ENCODE measurements at regions not wholly inside any gene's neighbourhood (a gene's known extent, or its start where the extent isn't known, plus 50 kb on each side); places are given as distances from the start of the nearest gene placed in this dataset.

DNA sequence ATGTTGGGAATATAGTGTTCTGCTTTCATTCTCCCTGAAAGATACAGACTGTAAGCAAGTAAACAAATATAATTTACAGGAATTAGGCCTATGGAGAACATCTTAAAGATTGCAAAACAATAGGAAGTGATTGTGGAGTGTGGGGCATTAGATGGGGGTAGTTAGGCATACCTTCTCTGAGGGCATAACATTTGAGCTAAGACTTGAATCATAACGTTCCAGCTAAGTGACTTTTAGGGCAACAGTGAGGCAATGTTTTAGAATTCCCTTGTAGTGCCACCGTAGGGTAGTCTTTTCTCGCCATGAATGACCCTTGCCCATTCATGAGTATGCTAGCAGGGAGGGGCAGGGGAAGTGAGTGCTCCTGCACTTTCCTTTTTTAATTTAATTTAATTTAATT, 173.3 kb downstream of the SPATA31D1 start:
- no peak for DNase-seq

DNA sequence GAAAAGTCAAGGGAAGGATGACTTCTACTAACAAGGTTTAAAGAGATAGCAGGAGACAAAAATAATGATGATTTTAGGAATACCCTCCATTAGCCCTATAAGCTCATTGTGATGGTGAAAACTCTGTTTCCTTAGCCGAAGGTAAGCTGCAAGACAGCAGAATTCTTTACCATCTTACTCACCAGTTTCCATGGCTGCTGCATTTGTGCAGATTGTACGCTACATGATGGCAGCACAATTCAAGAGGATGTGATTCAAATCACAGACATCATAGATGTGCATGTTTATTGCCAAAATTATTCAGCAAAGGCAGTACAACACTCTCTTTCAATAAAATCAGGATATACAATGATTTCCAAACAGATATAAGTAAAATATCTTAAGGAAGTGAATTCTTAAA, 175.6 kb downstream of the SPATA31D1 start:
- DNase-seq: no peak

DNA sequence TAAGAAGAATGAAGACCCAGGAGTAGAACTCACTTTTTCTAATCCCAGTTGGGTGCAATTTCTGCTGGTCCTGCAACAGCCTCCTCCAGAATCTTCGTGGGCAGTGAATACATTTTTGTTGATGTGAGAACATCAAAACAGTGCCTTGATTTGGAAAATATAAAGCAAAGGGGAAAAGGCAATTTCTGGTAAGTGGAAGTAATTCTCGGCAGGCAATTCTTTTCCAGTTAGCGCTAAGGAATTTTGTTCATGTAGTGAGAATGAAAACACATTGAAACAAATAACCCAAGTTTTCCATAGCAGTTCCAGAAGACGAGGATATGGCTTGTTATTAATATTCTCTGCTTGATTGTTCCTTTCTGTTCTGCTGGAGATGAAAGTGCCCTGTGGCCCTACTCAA, 178.7 kb downstream of the SPATA31D1 start:
- DNase-seq: no peak

DNA sequence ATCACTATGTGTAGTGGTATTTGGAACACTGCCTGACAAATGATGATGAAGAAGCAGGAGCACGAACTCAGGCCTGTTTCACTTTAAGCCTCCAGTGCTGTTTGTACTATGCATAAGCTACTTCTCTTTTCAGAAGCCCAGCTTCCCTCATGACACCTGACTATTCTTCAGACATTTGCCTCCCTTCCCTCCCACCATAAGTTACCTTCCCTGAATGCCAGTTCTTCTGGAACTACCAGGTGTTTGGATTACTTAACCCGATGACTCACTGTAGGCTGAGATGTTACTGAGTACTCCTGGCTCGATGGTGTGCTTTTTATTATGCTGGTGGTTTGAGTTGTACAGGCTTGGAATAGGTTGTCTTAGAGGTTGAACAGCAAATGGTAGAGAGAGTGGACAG, 180.0 kb downstream of the SPATA31D1 start:
- DNase-seq: no peak

DNA sequence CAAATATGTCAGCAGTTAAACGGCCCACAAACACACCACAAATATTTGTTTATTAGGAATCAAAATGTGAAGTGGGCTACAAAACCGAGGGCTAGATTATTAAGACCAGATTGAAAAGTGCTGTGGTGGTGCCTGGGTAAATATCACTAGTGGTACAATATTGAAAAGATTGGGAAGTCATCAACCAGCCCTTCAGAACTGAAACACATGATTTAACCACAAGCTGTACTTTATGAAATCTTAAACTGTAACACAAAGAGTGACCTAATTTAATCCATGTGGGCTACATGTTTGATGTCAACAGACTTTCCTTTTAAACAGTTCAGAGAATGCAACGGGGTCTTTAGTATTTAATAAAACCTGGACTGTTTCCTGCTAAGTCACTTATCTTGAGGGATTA, 182.3 kb downstream of the SPATA31D1 start:
- DNase-seq: no peak

DNA sequence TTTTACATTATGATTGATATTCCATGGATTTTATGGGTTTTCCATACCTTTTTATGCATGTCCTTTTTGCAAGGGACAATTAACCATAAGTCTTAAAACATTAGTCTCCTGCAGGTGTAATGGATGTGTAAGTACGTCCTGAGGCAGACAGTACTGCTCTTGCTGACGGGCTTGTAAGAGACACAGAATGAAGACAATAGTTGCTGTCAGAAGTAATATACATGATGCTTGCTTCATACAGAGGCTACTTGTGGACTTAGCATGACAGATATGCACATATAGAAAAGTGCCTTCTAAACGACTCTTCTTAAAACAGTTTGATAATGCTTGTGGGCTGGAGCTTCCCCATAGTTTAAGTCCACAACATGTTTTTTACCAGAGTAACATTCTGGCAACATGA, 182.7 kb downstream of the SPATA31D1 start:
- no peak for DNase-seq

DNA sequence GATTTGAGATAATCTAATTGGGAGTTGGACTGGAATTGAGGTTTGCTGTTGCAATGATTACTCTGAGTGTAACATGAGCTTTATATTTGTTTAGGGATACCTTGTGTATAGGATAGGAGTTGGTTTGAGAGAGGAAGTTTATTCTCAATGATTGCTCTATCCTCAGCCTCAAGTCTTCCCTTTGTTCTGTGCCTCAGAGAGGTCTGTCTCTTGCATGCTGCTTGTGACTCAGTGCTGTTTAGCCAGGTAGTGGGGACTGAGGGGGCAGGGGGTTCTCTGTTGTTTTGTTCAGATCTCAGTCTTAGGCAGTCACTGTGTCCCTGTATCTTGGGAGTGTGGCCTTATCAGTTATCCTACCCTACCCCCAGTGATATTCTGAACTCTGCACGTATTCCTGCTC, 192.1 kb downstream of the SPATA31D1 start:
- DNase-seq: no peak

DNA sequence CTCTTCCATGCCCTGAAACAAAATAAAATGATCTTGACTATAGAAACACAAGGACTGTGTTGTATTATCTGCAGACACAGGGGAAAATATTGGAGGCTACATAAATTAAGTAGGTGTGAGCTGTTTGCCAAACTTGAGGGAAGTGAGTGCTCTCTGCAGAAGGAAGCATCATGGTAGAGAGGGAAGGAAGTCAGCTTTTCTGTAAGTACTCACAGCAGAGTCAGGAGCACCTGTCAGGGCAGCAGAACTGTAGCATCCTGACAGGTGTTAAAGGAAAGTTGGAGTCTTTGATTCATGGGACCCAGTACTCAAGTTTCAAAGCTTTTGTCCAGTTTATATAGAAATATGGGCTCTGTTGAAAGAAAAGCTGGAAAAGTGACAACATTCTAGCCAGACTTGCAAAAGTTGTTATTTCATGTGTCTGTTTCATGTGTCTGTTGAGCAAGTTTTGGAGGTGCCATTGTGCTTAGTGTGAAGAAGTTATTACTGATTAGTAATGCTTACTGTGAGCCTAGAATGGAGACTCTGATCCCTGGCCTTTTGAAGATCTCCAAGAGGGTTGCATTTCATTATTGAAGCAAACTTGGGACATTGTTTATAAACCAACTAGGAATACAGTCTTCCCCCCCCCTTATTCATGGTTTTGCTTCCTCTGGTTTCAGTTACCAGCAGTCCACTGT, 194.7 kb downstream of the SPATA31D1 start:
- DNase-seq: no peak

DNA sequence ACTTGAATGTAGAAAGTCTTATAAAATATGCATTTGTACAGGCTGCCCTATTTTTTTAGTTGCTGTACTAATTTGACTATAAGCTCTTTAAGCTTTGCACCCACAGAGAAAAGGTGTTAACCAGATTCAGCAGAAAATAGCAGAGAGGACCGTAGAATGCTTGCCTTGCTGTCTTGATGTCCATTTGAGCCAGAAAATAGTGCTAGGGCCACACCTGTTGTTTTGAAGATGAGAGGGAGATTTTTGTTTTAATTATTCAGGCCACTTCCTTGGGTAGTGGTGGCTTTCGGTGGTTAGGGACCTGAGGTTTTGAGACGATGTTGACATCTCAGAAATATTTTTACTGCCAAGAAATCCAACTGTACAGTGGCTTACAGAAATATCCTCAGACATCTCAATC, 196.0 kb downstream of the SPATA31D1 start:
- DNase-seq: no peak

DNA sequence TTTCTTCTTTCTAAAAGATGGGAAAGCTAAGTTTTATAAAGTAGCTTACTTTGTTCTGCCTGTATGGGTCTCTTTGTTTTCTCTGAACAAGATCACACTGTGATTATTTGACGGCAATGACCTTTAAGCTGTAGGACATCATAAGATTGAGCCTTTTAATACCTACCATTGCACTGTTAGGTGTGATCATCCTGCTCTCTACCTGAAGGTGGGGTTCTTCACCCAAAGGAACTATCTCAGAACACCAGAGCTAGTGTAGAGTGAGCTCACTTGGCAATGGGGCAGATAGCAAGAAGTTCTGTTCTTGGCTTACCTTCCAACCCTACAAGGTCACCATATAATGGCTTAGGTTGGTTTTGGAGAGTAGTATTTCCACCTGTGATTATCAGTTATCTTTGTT, 200.2 kb downstream of the SPATA31D1 start:
- DNase-seq: no peak

DNA sequence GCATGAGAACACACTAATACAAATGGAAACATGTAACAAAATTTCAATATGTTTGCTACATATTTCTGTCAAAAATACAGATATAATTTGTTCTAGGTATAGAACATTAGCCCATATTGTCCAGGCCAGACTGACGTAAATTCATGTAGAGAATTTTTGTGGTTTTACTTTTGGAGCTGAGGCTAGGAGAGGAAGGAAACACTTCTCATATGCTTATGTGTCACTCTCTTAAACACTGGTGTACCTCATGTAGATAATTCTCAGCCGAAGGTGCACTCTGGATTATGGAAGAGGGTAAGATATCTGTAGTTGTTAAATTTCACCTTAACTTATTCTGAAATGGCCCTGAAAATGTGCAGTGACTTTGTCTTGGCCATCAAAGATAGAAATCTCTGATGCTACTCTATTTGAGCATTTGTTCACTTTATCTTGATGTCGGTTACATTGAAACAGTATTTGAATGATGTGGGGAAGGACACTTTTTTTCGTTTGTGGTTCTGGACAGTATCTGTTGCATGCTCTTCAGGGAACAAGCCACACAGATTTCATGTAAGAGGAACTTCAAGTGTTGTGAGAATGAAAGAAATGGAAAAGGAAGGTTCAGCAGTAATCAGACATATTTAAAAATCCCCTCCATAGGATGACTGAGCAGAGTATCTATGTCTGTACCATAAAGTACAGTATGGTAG, 202.7 kb downstream of the SPATA31D1 start:
- DNase-seq: no peak

DNA sequence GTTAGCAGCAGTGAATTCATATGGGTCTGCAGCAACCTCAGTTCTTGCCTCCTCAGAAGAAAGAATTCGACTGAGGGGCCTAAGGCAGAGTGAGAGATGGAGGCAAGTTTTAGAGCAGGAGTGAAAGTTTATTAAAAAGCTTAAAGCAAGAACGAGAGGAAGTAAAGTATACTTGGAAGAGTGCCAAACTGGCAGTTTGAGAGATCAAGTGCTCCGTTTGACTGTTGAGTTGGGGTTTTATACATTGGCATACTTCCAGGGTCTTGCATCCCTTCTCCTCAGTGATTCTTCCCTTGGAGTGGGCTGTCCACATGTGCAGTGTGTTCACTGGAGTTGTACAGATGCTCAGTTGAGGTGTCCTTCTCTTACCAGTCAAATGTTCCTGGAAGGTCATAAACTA, 203.6 kb downstream of the SPATA31D1 start:
- no peak for DNase-seq

DNA sequence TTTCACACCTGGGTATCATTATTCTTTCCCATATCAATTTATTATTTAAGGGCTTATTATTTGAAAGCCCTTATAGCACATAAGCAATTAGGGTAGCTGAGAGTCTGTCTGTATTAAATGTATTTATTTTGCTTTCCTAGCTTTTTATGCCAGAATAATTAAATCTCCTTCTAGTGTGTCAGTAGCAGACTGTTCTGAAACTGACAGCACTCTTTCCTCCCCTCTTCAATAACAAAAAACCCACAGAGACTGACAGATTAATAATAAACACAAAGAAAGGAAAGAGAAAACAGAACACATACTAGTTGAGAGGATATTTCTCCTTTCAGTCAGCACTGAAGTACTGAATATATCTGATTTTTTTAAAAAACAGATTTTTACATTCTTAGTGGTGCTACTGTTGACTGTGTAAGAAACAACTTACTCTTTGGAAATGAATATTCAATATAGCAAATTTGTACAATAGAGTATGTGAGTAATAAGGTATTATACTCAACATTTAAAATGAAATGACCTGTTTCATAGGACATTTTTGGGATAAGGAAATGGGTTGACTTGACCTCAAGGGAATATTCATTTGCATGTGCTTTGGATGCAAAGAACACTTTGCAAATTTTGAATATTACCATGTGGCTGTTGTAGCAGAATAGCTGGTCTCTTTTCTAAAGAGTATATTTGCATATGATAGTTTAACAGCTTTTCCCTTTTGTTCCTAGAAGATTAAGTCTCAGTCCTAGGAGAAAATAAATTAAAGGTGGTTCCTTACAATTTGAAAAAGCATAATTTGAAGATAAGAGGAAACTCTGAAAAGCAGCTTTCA, 208.3 kb downstream of the SPATA31D1 start:
- DNase-seq: no peak

DNA sequence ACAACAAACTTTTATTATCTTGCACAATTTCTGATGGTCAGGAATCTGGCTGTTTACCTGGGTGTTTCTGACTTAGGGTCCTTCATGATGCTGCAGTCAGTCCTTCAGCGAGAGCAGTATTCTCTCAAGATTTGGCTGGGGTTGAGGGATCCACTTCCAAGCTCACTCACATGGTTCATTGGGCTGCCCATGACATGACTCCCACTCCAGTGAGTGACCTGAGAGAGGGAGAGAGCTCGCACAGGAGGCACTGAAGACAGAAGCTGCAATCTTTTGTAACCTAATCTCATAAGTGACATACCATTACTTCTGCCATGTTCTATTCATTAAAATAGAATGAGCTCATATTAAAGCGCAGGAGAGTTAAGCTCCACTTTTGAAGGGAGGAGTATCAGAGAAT, 212.6 kb downstream of the SPATA31D1 start:
- no peak for DNase-seq

DNA sequence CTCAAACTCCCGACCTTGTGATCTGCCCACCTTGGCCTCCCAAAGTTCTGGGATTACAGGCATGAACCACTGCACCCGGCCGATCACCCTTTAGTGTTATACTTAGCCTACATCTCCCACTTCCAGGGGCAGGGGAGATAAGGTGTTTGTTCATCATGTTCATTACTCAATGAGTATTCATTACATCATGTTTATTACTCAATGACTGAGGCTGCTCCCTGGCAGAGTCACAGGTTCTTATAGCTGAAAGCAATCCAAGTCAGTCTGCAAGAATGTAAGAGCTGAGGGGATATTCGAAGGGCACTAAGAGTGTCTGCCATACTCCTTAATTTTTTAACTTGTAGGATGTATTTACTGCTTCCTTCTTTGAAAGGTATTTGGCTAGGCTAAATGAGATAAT, 214.2 kb downstream of the SPATA31D1 start:
- no peak for DNase-seq

DNA sequence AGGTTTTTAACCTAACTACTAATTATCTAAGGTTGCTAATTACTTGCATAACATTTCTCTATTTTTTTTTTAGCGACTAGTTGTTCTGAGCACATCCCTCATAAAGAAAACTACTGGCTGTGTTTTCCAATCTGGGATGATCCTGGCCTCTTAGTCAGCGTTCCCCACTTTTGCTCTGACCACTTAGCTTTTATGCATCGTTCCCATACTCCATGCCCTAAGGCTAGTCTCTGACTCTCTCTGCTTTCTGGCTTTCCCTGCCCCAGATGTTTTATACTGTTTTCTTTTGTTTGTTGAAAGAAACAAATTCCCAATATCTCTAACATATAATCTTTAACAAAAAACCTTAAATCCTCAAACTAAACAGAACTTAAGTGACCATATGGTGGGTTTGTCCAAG, 217.9 kb downstream of the SPATA31D1 start:
- DNase-seq: no peak

DNA sequence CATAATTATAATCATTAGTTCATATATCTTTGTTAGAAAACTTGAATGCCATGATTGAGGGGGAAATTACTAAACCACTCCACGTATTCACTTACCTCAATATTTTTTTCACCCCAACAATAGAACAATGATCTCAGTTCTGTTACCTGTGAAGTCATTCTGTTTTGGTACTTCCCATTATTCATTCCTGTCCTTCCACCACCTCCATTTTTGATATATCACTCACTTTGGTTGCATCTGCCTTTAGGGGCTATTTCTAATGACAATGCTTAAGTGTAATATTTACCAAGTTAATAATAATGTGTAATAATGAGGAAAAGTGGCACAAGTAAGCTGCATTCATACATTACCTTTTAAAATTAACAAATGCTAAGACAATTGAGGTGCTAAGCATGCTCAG, 218.4 kb downstream of the SPATA31D1 start:
- no peak for DNase-seq

DNA sequence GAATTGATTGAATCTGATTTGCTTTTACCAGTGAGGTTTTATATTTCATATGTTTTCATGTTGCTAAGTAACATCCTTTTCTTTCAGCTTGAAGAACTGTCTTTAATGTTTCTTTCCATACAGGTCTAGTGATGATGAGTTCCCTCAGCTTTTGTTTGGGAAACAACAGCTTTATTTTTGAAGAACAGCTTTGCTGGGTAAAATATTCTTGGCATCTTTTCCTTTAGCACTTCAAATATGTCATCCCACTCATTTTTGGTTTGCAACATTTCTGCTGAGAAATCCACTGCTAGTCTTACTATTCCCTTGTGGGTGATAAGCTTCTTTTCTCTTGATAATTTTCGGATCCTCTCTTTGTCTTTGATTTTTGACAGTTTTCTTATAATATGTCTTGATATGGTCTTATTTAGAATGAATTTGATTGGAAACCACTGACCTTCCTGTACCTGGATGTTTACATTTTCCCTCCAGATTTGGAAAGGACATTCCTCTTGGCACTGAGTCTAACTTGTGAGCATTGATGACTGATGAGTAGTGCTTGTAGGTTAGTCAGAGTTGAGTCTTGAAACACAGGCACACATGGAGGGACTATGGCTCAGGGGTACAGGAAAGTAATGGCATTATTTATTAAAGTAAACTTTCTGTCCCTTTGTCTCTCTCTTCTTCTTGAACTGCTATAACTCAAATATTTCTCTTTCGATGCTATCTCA, 220.3 kb downstream of the SPATA31D1 start:
- no peak for DNase-seq

DNA sequence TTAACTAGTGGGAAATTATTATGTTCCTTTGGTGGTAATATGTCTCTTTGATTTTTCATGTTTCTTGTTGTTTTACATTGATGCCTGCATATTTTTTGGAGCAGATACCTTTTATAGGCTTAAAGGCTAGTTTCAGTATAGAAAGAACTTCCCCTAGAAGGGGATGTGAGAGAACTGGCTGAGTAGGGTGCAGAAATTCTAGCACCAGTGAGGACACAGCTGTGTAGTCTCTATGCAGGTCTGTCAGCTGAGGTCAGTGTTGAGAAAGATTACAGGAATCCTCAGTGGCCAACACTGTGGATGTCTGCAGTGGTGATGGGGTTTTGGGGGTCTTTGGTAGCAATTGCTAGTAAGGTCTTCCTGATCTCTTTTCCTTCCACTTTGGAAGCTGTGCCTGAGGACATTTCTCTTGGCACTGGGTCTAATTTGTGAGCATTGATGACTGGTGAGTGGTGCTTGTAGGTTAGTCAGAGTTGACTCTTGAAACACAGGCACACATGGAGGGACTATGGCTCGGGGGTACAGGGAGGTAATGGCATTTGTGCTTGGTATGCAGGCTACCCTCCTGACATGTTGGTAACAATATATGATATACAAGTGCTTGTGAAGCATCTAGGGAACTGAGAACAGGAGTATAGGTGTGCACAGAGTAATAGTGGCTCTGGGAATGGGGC, 221.4 kb downstream of the SPATA31D1 start:
- no peak for DNase-seq

DNA sequence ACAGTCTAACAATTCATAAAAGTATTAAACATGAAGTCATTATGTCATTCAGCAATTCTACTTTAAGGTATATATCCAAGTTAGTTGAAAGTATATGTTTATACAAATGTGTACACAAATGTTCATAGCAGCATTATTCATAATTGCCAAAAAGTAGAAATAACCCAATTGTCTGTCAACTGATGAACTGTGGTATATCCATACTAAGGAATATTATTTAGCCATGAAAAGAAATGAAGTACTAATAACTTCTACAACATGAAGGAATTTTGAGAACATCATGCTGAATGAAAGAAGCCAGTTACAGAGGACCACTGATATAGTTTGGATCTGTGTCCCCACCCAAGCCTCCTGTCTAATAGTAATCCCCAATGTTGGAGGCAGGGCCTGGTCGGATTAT, 224.3 kb downstream of the SPATA31D1 start:
- no peak for DNase-seq

DNA sequence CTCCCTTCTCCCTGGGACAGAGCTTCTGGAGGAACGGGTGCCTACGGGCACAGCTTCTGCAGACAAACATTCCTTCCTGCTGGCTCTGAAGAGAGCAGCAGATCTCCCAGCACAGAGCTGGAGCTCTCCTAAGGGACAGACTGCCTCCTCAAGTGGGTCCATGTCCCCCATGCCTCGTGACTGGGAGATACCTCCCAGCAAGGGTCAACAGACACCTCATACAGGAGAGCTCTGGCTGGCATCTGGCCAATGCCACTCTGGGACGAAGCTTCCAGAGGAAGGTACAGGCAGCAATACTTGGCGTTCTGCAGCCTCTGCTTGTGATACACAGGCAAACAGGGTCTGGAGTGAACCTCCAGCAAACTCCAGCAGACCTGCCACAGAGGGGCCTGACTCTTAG, 227.9 kb downstream of the SPATA31D1 start:
- DNase-seq: no peak

DNA sequence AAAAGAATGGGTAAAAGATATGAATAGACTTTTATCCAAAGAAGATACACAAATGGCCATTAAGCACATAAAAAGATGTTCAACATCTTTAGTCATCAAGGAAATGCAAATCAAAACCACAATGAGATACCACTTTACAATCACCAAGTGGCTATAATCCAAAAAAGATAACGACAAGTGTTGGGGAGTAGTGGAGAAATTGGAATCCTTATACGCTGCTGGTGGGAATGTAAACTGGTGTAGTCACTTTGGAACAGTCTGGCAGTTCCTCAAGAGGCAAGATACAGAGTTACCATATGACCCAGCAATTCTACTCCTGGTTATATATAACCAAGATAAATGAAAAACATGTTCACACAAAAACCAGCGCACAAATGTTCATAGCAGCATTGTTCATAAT, 234.9 kb downstream of the SPATA31D1 start:
- DNase-seq: no peak

DNA sequence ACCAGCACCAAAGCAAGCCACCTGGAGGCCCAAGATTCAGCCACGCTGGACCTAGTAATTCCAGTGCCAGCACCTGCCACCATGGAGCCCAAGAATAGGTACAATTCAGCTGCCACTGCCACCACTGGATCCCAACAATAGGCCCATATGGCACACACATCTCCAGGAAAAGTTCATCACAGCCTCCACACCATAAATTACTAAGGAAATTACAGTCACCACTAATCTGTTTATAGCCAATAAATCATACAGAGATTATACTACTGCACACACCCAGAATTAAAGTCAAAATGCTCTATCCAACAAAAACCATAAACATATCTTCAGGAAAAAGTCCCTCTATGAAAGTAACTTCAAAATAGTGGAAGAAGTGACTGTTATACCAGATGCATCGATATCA, 242.8 kb downstream of the SPATA31D1 start:
- no peak for DNase-seq
